Suppressor macrophage treated with lipopolysaccharide for 1 hour (primary cell): ENCODE measurements at regions not wholly inside any gene's neighbourhood (a gene's known extent, or its start where the extent isn't known, plus 50 kb on each side); places are given as distances from the start of the nearest gene placed in this dataset.
A peak's percentile ranks its signal among the peaks of the same experiment; 100 is the strongest.
"Not testable (repeated sequence)": the region's sequence is repeated elsewhere in the genome, so short reads cannot be mapped to it uniquely, and the experiment has no call there.

Experiments
- DNase-seq, 3 donors: peaks; one replicate each; pipeline ENCODE4 v3.0.0-alpha.2; 2020 to 2022

DNA sequence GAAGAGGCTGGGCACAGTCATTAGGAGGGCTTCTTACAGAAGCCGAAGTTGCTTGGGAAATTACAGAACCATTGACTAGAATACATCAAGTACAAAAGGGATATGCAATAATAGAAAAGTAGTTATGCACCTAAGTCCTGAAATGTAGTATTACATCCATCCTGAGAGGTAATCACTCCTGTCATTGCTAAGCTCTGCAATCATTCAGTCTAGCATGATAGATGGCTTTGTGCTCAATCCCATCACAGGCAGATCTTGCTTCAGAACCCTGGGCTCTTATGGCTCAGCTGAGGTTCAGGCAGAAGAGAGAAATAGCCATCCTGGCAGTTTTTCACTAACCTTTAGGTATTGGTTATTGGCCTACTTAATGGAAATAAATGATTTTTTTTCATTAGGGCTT lies 231.7 kb upstream of the AFF2 start:
- DNase-seq, result no peak

DNA sequence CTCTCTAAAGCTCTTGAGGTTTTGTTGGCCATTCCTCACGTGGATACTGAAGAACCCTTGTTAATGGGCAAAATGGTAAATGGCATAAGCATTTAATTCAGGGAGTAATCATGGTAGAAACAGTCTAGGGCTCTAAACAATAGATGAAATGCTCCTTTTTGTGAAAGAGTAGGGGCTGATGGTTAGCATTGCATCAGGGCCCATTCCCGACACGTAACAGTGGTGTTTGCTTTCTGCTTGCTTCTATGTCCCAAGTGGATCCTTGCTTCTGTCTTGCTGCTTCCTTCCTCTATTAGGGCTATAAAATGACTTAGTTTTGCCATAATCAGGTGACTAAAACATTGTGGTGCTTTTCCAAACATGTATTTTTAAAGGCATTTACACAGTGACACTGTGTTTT lies 230.9 kb upstream of the AFF2 start:
- DNase-seq, result peak in 1 of 3 donors; percentile 1

DNA sequence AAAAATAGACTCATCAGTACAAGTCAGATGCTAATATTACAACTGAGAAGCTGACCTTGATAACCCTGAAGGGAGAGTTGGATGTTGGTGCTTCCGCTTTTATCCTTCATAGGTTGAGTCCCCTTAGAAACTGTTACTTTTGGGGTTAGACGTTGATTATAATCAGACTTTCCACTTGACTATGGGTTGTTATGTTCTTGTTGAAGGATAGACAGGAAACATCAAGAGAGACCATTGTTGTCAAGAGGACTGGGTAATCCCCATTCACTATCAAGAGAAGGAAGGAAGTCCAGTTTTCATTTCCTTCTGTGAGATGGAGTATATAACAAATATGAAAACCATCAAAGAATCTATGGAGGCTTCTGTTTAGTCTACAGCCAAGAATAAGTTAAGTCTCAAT lies 229.9 kb upstream of the AFF2 start:
- DNase-seq, result no peak

GRCh38 chrX:148271263-148271662 lies 229.2 kb upstream of the AFF2 start:
- DNase-seq, result no peak

GRCh38 chrX:148281920-148282319 lies 218.5 kb upstream of the AFF2 start:
- no peak for DNase-seq

- no peak for DNase-seq
Observed at GRCh38 chrX:148282504-148282903, 217.9 kb upstream of the AFF2 start.

DNA sequence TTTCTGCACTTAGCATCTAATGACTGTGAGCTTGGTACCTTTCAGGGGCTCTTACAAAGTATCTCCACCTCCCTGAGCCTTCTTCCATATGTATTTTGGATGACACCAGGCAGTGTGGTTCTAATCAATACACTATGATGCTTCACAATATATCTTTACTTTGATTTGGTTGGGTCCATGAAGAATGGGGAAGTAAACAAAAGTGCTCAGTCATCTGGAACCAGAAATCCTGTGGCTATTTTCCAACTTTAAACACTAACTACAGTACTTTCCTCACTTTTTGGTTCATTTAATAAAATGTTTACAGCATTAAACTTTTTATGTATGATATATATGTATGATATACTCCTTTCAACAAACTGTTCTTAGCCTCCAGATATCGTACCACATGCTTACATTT lies 216.4 kb upstream of the AFF2 start:
- DNase-seq, result no peak

DNA sequence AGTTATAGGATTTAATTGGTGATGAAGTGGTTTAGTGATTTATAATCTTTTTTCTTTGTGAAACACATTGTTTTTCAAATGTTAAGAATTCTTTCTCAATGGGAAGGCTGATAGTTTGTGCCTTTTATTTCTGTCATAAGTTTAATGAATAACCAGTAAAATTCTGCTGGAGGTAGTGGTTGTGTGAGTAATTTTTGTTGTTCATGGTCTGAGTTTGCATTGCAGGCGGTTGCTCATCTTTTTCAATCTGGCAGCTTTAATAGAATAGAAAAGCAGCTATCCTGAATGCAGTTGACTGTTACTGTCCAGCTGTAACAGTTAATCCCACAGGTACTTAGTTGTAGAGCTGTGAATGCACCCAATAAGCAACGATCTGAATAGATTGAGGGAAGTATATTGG lies 215.6 kb upstream of the AFF2 start:
- DNase-seq, result no peak

DNA sequence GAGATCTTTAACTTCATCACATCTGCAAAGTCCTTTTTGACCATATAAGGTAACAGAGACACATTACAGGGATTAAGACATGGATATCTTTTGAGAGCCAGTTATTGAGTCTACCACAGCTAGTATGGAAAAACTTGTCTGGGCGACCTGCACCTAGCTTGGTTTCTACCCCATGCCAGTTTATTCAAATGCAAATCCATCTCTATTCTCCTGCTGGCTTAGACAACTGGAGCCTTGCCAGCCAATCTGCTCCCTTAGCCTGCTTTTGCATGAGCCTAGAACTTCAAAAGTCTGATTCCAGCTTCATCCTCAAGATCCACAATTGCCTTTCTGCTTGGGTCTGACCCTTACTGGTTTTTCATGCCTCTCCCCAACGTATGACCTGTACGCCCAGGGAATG lies 212.0 kb upstream of the AFF2 start:
- DNase-seq, result no peak

DNA sequence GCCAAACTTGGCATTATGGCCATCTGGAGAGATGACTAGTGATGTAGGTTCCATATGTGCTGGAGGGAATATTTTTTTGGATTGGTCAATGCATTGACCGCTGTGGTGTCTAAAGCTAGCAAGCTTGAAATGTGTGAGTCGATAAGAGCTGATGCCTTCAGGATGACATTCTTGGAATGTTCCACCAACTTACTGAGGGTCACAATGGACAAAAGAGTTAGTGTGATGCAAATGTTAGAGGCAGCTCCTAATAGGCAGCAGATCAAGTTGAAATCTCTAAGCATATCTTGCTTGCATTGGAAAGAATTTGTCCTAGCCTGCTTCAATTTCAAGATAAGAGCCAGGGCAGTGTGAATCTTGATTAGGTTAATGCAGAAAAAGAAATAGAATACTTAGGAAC lies 210.4 kb upstream of the AFF2 start:
- DNase-seq, result no peak

DNA sequence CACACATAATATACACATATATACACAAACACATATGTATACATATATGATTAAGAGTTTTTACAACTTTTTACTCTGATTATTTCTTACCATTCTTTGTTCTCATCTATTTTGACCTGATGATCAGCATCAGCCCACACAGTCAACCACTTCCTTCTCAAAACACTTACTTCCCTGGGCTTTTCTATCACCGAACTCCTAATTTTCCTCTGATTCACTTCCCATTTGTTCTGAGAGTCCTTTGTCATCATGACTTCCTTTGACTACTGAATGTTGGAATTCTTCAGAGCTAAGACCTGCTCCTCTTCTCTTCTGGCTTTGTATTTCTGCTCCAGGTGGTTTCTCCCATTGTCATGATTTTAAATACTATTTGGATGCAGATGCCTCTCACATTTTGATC lies 209.5 kb upstream of the AFF2 start:
- DNase-seq, result peak; percentile 44 to 62 (median 56)

GRCh38 chrX:148298737-148299136 lies 201.7 kb upstream of the AFF2 start:
- peak; percentile 10 to 38 (median 17) for DNase-seq

DNA sequence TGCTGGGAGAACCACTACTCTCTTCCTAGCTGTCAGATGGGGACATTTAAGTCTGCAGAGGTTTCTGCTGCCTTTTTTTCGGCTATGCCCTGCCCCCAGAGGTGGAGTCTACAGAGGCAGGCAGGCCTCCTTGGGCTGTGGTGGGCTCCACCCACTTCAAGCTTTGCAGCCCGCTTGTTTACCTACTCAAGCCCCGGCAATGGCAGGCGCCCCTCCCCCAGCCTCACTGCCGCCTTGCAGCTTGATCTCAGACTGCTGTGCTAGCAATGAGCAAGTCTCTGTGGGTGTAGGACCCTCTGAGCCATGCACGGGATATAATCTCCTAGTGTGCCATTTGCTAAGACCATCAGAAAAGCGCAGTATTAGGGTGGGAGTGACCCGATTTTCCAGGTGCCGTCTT lies 195.2 kb upstream of the AFF2 start:
- not testable (repeated sequence) for DNase-seq

GRCh38 chrX:148309413-148309812 lies 191.0 kb upstream of the AFF2 start:
- no peak for DNase-seq

DNA sequence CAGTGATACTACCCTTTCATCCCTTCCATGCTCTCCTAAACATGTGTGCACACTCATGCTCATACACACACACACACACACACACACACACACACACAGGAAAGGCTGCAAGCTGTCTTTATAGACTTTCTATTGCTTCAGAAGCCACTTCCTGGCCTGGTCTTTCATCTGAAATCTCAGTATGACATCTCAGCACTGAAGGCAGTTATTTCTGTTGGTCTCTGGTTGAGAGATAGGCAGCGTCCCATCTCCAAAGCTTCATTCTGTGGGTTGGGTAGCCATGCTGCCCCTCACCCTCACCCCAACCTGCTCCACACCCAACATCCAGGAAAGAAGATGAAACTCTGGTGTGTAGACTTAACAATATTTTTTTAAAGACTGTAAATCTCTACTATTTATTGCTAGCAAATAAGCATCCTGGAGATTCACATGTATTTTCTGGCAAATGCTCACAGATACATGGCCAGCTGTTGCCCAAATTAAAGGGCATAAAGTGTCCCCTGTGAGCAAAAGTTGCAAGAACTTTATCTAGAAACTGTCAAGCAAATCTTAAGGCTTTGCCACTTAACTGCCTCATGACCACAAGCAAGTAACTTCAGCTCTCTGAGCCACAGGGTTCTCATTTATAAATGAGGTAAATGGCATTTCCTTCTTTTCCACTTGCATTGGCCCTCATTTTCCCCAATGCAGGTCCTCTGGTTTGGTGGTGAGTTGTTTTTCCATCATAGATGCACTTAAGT lies 189.8 kb upstream of the AFF2 start:
- no peak for DNase-seq

DNA sequence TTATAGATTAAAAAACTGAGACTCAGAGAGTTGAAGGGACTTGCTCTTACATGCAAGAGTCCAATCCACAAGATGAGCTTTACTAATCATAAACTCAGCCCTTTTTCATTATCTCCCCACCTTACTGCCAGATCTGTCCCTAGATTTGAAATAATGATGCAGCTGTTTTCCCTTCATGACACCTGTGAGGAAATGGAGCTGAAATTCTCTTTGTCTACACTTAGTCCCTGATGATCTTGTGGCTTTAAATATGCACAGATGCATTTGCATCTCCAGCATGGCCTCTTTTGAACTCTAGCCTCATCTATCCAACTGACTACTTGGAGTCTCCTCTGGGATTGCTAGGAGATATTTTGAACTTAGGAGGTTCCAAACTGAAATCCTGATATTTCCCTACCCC lies 188.9 kb upstream of the AFF2 start:
- no peak for DNase-seq

DNA sequence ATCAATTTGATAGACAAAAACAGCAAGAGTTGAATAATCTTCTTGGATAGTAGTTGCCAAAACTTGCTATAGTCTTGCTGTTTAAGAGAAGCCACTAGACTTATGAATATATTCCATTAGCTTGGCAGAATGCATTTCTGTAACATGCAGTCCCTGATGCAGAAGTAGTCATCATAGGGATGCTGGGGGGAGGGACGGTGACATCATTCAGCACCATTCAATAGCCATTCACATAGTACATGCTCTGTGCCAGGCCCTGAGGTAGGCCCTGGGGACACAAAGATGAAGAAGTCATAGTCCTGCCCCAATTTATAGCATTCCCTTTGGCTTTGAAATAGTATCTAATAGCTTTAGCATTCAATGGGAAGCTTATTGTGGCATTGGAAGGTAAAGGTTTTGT lies 185.5 kb upstream of the AFF2 start:
- DNase-seq, result no peak

- peak; percentile 39 to 50 (median 44) for DNase-seq
Observed at GRCh38 chrX:148316446-148316845, 184.0 kb upstream of the AFF2 start.

DNA sequence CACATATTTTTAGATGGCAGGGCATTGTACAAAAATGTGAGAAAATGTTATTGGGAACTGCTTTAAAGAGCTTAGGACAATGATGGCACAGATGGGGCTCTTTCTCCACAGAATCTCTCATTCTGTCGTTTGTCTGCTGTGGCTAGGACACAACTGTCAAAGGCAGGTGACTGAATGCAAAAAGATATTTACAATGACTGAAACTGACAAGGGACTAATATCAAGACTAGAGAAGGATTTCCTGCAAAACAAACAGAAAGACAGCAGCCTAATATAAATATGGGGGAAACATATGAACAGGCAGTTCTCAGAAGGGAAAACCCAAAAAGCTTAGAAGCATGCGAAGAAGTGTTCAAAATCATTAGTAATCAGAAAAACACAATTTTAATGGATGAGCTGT lies 177.5 kb upstream of the AFF2 start:
- no peak for DNase-seq

DNA sequence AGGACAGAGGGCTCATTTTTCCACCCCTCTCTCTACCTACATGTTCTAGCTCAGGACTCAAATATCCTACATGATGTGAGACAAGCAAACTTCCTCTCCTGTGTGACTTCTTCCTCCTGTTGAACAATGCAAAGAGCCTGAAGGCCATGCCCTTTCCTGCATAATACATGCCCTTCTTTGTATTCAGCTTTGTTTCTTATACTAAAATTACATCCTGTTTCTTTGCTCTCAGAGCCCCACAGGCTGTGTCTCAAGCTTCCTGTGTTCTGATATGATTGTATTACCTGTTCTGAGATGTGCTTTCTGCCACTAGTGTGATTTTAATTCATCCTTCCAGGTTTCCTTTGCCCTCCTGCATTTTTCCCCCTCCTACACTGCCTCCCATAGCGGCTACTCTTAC lies 166.4 kb upstream of the AFF2 start:
- DNase-seq, result no peak

DNA sequence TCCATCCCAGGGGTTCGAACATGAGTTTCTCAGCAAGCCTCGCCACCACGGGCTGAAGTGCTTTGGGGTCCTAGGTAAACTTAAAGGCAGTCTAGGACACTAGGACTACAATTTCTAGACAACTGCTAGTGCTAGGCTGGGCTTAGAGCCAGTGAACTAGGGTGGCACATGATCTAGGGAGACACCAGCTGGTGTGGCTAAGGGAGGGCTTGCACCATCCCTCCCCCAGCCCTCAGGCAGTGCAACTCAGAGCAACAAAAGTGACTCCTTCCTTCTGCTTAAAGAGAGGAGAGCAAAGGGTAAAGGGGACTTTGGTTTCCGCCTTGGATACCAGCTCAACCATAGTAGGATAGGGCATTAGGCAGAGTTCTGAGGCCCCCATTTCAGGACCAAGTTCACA lies 162.5 kb upstream of the AFF2 start:
- no peak for DNase-seq

DNA sequence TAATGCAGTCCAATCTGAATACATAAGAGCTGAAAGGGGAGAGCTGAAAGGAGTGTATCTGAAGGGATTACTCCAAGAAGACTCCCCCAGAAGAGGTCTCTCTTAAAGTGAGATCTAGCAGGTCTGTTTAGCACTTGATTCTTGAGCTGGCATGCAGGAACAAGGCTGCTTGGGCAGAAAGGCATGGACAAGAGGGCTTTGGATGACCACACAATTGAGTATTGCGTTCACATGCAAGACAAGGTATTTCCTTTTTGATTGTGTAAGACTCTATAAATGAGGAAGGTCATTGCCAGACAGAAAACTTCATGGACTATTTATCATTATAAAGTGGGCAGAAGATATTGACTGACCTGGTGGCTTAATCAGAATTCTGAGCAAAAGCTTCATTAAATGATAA lies 145.5 kb upstream of the AFF2 start:
- DNase-seq, result peak; percentile 11 to 35 (median 32)

- DNase-seq, result no peak
Observed at GRCh38 chrX:148361641-148362040, 138.8 kb upstream of the AFF2 start.

DNA sequence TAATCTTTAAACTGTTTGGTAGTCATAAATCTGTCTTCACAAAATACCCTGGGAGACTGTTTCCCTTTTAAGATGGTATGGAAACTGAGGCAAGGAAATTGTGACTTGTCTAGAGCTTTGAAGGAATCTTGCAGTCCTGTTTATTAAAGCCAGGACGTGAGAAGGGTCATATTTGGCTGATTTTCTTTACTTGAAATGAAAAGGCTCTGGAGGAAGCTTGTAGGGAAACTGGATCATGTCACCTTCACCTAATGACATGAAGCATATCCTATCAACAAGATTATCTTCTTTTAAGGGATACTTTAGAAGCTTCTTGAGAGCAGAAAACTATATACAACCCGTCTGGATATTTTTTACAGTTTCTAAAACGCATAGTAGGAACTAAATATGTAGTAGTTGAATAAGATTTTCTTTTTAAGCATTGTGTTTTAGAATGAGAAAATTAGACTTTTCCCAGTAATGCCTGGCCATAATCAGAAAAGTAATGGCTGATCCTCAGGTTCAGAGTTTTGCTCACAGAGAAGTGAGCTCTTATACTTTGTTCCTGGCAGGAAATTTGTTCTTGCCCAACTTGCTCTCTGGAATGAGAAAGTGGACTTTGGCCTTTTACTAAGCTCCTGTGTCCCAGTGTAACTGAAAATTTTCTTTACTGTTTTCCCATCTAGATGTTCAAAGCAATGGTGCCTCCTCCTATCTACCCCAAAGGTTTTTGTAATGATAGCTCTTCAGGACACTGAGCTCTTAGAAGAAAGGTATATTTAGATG lies 136.8 kb upstream of the AFF2 start:
- no peak for DNase-seq

GRCh38 chrX:148365233-148365632 lies 135.2 kb upstream of the AFF2 start:
- DNase-seq, result no peak
